ENCODE measurements at regions not wholly inside any gene's neighbourhood (a gene's known extent, or its start where the extent isn't known, plus 50 kb on each side); places are given as distances from the start of the nearest gene placed in this dataset.
"Not testable (repeated sequence)": the region's sequence is repeated elsewhere in the genome, so short reads cannot be mapped to it uniquely, and the experiment has no call there.

GRCh38 chr5:75824323-75824722 is 107.1 kb upstream of the POC5 start:
- no peak for TF ChIP-seq CTCF (IDR thresholded peaks at IDR 0.05; ENCODE audit: insufficient read depth, low read length, severe bottlenecking)
- Histone ChIP-seq H3K27me3 (ENCODE audit: control insufficient read depth, insufficient read depth, low read length) (no peaks in the 10 kb centered on the region), H3K4me3 (ENCODE audit: low read depth, low read length) (no peak overlapping the region), H3K36me3 (ENCODE audit: control insufficient read depth, insufficient read depth, low read length) (no peaks in the 10 kb centered on the region)
- no peak for FAIRE-seq
- no peak for DNase-seq (ENCODE audit: low read depth)

- H3K36me3 ChIP-seq (ENCODE audit: control insufficient read depth, insufficient read depth, low read length): no peaks in the 10 kb centered on the region
- no peak for TF ChIP-seq CTCF (IDR thresholded peaks at IDR 0.05; ENCODE audit: insufficient read depth, low read length, severe bottlenecking)
- no peak overlapping the region for H3K4me3 ChIP-seq (ENCODE audit: low read depth, low read length)
- DNase-seq (ENCODE audit: low read depth): no peak
- no peak for FAIRE-seq
- H3K27me3 ChIP-seq (ENCODE audit: control insufficient read depth, insufficient read depth, low read length): no peaks in the 10 kb centered on the region
Measured at GRCh38 chr5:75823811-75824210, 106.6 kb upstream of the POC5 start.

GRCh38 chr5:75818661-75819060 is 101.4 kb upstream of the POC5 start:
- FAIRE-seq: no peak
- TF ChIP-seq CTCF (IDR thresholded peaks at IDR 0.05; ENCODE audit: insufficient read depth, low read length, severe bottlenecking): no peak
- Histone ChIP-seq H3K4me3 (ENCODE audit: low read depth, low read length) (no peak overlapping the region), H3K27me3 (ENCODE audit: control insufficient read depth, insufficient read depth, low read length) (no peaks in the 10 kb centered on the region), H3K36me3 (ENCODE audit: control insufficient read depth, insufficient read depth, low read length) (no peaks in the 10 kb centered on the region)
- peak; percentile 25 for DNase-seq (ENCODE audit: low read depth)

- H3K4me3 ChIP-seq (ENCODE audit: low read depth, low read length); DNase-seq (ENCODE audit: low read depth); FAIRE-seq; H3K36me3 ChIP-seq (ENCODE audit: control insufficient read depth, insufficient read depth, low read length); H3K27me3 ChIP-seq (ENCODE audit: control insufficient read depth, insufficient read depth, low read length): not testable (repeated sequence)
Measured at GRCh38 chr5:75799695-75800094, 82.5 kb upstream of the POC5 start.

GRCh38 chr5:75769338-75769737 is 52.1 kb upstream of the POC5 start:
- not testable (repeated sequence) for FAIRE-seq; H3K27me3 ChIP-seq (ENCODE audit: control insufficient read depth, insufficient read depth, low read length); H3K36me3 ChIP-seq (ENCODE audit: control insufficient read depth, insufficient read depth, low read length); DNase-seq (ENCODE audit: low read depth); H3K4me3 ChIP-seq (ENCODE audit: low read depth, low read length)
